T follicular helper cell (primary cell): ENCODE measurements at regions not wholly inside any gene's neighbourhood (a gene's known extent, or its start where the extent isn't known, plus 50 kb on each side); places are given as distances from the start of the nearest gene placed in this dataset.

Experiments used
- DNase-seq: peaks from one replicate; pipeline ENCODE4 v3.0.0-alpha.2; 2020; ENCODE audit warnings: low read depth

- no peak for DNase-seq
Observed at GRCh38 chr22:47647181-47647580, 884.7 kb downstream of the TBC1D22A start.

- no peak for DNase-seq
Observed at GRCh38 chr22:47645923-47646322, 883.5 kb downstream of the TBC1D22A start.

DNA sequence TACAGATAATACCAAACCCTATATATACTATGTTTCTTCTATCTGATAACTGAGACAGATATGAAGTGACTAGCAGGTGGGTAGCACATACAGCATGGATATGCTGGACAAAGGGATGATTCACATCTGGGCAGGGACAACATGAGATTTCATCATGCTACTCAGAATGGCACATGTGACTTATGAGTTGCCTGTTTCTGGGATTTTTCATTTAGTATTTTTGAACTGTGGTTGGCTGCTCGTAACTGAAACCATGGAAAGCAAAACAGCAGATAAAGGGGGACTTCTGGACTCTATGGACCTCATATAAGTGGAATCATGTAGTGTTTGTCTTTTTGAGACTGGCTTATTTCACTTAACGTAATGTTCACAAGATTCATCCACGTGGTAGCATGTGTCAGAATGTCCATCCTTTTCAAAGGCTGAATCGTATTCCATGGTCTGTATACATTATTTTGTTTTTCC is 883.0 kb downstream of the TBC1D22A start:
- DNase-seq = no peak

DNA sequence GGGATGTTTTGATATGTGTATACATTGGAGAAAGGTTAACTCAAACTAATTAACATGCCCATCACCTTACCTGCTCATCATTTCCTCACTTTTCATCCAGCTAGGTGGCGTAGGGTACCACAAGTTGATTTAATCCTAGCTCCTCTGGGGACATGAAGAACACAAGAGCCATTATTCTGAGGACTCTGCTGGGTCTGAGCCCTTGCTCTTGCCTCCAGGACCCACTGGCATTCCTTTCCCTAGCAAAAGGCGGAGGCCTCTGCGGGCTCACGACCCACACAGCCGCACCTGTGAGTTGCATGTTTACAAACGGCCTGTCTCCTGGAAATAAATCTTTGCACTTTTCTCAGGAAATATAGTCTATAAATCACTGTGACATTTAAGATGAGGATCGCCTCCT is 871.9 kb downstream of the TBC1D22A start:
- no peak for DNase-seq

GRCh38 chr22:47633111-47633510 is 870.7 kb downstream of the TBC1D22A start:
- DNase-seq = no peak

- no peak for DNase-seq
Observed at GRCh38 chr22:47632701-47633100, 870.3 kb downstream of the TBC1D22A start.

DNA sequence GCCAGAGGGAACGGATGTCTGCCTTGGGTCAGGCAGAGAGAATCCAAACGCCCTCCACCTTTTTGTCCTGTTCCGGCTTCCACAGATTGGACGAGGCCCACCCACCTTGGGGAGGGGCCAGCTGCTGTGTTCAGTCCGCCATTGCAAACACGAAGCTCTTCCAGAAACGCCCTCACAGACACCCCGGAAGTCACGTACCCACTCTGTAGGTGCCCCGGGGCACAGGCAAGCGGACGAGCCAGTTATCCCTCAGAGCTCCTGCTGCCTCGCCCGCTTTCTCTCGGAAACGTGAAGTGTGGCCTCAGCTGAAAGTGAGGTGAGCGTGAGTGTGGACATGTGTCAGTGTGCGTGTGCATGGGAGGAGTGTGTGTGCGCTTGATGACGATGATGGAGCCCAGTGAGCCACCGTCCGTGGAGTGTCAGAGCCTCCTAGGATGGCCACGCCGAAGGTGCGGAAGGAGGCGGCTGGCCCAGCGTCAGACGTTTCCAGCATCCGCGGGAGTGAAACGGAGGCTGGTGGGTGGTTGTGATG is 869.2 kb downstream of the TBC1D22A start:
- DNase-seq = no peak

GRCh38 chr22:47630741-47631534 is 868.5 kb downstream of the TBC1D22A start:
- no peak for DNase-seq

GRCh38 chr22:47629791-47630655 is 867.6 kb downstream of the TBC1D22A start:
- no peak for DNase-seq

DNA sequence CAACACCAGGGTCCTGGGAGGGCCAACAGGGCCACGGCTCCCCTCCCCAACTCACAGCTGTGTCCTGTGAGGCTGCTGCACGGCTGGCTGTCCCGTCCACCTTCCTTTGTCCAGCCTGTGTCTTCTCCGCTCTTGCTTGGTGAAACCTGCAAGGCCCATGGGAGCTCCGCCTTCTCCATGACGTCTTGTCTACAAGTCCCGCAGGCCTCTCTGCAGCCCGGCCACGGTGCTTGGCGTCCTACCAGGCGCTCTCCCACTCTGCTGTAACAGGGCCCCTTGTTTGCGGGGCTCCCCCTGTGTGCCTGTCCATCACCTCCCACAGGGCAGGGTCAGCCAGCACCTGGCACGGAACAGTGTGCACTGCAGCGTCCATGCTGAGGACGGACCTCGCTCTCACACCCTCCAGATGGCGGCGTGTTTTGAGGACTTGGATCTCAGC is 866.8 kb downstream of the TBC1D22A start:
- DNase-seq = no peak

- DNase-seq = no peak
Observed at GRCh38 chr22:47628477-47629272, 866.2 kb downstream of the TBC1D22A start.

DNA sequence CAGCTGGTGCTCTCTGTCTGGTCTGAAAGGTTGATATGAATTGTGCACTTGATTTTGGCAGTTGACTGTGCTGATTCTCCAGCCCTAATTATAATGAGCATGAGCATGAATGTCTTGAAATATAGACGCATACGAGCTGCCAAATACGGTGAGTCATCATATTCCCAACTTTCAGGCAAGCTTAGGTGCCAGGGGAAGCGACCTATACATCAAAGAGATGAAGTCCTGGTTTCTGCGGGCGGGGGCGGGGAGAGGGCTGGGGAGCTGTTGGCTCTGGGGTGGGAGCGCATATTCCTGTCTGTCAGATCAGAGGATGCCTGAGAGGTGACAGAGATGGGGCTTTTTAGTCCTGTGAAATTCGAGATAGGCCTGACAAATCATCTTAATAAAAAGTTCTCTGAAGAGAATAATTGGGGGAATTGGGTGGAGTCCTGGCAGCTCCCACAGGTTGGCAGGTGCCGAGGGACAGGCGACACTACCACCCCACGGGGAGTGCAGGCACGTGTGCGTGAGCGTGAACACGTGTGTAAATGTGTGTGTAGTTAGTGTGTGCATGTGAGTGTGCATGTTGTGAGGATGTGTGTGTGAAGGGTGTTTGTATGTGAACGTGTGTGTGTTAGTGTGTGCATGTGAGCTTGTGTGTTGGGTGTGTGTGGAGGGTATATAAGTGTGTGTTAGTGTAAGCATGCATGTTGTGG is 865.3 kb downstream of the TBC1D22A start:
- no peak for DNase-seq

- DNase-seq = no peak
Observed at GRCh38 chr22:47626428-47627390, 864.3 kb downstream of the TBC1D22A start.

- no peak for DNase-seq
Observed at GRCh38 chr22:47625531-47626427, 863.3 kb downstream of the TBC1D22A start.

- no peak for DNase-seq
Observed at GRCh38 chr22:47625013-47625385, 862.5 kb downstream of the TBC1D22A start.

DNA sequence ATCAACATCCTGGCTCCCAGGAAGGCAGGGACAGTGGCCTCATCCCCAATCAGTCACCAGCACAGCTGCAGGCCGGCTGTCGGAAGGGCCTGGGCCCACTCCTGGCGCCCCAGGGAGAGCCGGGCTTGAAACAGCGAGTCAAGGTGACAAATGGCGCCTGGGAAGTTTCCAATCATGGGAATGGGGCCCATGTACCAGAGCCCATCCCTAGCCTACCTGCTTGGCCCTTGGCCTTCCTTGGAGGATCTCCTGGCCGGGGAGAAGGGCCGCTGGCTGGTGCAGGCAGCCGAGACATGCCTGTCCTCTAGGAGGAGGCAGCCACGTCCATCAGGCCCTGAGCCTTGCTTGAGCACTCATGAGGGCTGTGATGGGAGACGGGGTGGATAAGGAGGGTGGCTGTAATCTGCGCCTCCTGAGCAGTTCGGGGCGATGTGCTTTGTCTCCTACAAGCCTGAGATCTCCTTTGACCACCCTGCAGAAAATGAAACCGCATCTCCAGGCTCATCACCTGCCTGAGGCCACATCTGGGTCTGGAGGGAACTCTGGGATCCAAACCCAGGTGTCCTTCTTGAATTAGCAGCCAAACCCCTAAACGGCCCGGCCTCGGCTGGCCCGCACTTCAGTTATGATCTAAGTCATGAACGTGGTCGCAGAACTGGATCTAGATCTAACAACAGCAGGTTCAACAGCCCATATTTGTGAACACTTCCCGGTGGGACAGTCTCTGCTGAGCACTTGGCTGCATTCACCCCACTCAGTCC is 862.0 kb downstream of the TBC1D22A start:
- no peak for DNase-seq

- DNase-seq = no peak
Observed at GRCh38 chr22:47623763-47624148, 861.3 kb downstream of the TBC1D22A start.

- DNase-seq = no peak
Observed at GRCh38 chr22:47623066-47623762, 860.8 kb downstream of the TBC1D22A start.
